ENCODE measurements at regions not wholly inside any gene's neighbourhood (a gene's known extent, or its start where the extent isn't known, plus 50 kb on each side); places are given as distances from the start of the nearest gene placed in this dataset.
A peak's percentile ranks its signal among the peaks of the same experiment; 100 is the strongest.
"Not testable (repeated sequence)": the region's sequence is repeated elsewhere in the genome, so short reads cannot be mapped to it uniquely, and the experiment has no call there.

DNA sequence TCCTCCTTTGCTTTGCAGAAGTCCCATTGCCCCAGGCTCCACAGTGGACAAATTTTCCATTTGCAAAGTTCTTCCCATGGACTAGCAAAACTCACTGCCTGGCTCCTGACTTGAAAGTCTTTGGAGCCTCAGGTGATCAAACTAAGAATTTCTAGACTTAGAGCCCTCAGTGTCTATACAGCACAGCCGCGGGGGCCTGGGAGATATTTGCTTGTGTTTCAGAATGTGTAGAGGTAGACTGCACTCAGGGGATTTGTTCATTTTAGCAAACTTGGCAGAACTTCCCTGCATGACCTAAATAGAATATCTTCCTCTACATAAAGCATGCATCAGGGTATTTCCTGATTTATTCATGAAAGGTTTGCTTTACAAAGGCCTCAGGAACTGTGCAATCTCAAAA, 384.2 kb upstream of the ZNF462 start:
- peaks cover 17% of the 10 kb centered on the region for H3K4me1 ChIP-seq (ENCODE audit: control insufficient read depth, insufficient read depth, low read length)
- no peaks in the 10 kb centered on the region for H3K27me3 ChIP-seq (ENCODE audit: control insufficient read depth, insufficient read depth, low read length)
- no CpG with 5 or more reads among the region's 2 CpGs for WGBS (ENCODE audit: insufficient coverage)
- no peaks in the 10 kb centered on the region for H3K9me3 ChIP-seq (replicated peaks; ENCODE audit: control insufficient read depth, low read depth, low read length)
- no peak overlapping the region for H3K4me3 ChIP-seq (ENCODE audit: low read length)
- H3K27ac ChIP-seq (ENCODE audit: low read length): no peak overlapping the region
- DNase-seq: peak; percentile 75
- no peaks in the 10 kb centered on the region for H3K36me3 ChIP-seq (ENCODE audit: control insufficient read depth, insufficient read depth, low read length)

DNA sequence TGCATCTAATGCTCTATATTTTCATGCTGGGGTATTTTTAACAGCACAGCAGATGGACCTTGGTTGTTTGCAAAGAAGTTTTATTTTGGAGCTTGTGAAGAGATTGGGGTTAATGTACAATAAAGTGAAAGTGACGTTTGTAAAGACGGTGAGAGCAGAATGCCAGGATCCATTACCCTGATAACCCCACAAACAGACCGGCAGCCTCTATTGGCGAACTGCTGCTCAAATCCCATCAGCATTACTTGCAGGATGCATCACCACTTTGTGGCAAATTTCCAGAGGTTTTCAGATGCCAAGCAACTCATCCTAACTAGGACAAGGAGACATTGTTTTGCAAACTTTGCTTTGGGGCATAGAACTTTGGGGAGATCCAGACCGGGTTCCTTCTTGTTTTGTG, 383.3 kb upstream of the ZNF462 start:
- 84% methylated on average over 2 of the region's 5 CpGs for WGBS (ENCODE audit: insufficient coverage)
- Histone ChIP-seq H3K27ac (ENCODE audit: low read length) (no peak overlapping the region), H3K36me3 (ENCODE audit: control insufficient read depth, insufficient read depth, low read length) (no peaks in the 10 kb centered on the region), H3K4me1 (ENCODE audit: control insufficient read depth, insufficient read depth, low read length) (peaks cover 17% of the 10 kb centered on the region), H3K27me3 (ENCODE audit: control insufficient read depth, insufficient read depth, low read length) (no peaks in the 10 kb centered on the region), H3K9me3 (replicated peaks; ENCODE audit: control insufficient read depth, low read depth, low read length) (no peaks in the 10 kb centered on the region), H3K4me3 (ENCODE audit: low read length) (no peak overlapping the region)
- DNase-seq: peak; percentile 25

DNA sequence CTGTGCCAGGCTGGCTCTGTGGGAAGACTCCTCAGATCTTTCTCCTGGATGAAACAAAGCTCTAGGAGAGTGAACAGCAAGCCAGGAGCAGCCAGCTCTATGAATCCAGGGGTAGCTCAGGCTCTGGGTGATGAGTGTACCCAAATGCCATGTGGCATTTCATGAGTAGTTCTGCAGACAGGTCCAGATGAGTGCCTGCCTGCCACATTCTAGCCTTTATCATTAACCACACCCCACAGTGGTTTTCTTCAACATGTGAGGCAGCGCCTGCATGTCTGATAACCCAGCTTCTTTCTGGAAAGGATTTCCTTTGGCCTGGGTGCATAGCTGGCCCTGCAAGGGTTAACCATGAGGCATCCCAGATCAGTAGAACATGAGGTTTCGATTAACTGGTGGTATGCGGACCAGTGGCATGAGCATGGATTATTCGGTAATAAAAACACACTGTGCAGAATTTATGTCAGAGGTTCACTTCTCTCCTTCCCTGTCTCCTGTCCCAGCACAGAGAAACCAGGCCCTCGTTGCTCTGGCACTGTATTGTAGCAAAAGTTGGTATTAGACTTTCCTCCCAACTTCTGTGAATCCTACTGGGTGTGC, 381.9 kb upstream of the ZNF462 start:
- no peaks in the 10 kb centered on the region for H3K27me3 ChIP-seq (ENCODE audit: control insufficient read depth, insufficient read depth, low read length)
- peaks cover 17% of the 10 kb centered on the region for H3K4me1 ChIP-seq (ENCODE audit: control insufficient read depth, insufficient read depth, low read length)
- DNase-seq: no peak
- H3K27ac ChIP-seq (ENCODE audit: low read length): no peak overlapping the region
- H3K36me3 ChIP-seq (ENCODE audit: control insufficient read depth, insufficient read depth, low read length): no peaks in the 10 kb centered on the region
- 100% methylated on average over 1 of the region's 5 CpGs for WGBS (ENCODE audit: insufficient coverage)
- no peak overlapping the region for H3K4me3 ChIP-seq (ENCODE audit: low read length)
- no peaks in the 10 kb centered on the region for H3K9me3 ChIP-seq (replicated peaks; ENCODE audit: control insufficient read depth, low read depth, low read length)

DNA sequence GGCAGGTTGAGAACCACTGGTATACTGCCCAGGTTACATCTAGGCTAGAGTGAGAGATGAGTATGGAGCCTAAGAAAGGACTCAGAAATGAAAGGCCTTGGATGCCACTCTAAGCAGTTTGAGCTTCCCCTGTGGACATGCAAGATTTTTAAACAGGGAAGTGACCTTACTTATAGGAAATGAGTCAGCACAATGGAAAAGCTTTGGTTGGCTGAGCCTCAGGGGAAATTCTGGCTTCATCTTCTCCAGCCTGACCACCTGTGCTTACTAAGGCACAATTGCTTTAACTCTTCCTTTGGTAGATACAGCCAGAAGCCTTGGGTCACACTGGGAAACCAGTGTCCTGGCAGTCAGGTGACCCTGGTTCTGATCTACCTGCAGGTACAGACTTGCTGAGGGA, 380.2 kb upstream of the ZNF462 start:
- H3K27ac ChIP-seq (ENCODE audit: low read length): no peak overlapping the region
- H3K27me3 ChIP-seq (ENCODE audit: control insufficient read depth, insufficient read depth, low read length): no peaks in the 10 kb centered on the region
- H3K9me3 ChIP-seq (replicated peaks; ENCODE audit: control insufficient read depth, low read depth, low read length): no peaks in the 10 kb centered on the region
- peaks cover 17% of the 10 kb centered on the region for H3K4me1 ChIP-seq (ENCODE audit: control insufficient read depth, insufficient read depth, low read length)
- H3K4me3 ChIP-seq (ENCODE audit: low read length): no peak overlapping the region
- H3K36me3 ChIP-seq (ENCODE audit: control insufficient read depth, insufficient read depth, low read length): no peaks in the 10 kb centered on the region
- peak; percentile 74 for DNase-seq

DNA sequence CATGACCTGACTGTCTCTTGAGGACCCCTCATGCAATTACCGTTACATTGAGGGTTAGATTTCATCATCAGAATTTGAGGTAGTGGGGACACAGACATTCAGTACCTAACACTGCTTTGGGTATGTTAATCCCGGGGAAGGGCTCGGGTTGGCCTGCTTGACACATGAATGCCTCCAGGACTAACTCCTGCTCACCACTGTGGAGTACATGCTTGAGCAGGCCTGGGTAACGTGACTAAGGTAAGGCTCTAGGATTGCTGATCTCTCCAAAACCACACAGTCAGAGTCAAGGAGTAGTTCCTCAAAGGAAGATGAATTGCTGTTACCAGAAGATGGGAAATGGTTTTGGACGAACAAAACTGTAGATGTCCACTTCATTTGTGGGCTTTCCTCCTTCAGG, 376.3 kb upstream of the ZNF462 start:
- no peak for DNase-seq
- H3K27ac ChIP-seq (ENCODE audit: low read length): no peak overlapping the region
- H3K27me3 ChIP-seq (ENCODE audit: control insufficient read depth, insufficient read depth, low read length): no peaks in the 10 kb centered on the region
- WGBS (ENCODE audit: insufficient coverage): 83% methylated on average over 2 of the region's 5 CpGs
- H3K36me3 ChIP-seq (ENCODE audit: control insufficient read depth, insufficient read depth, low read length): no peaks in the 10 kb centered on the region
- no peak overlapping the region for H3K4me3 ChIP-seq (ENCODE audit: low read length)
- H3K9me3 ChIP-seq (replicated peaks; ENCODE audit: control insufficient read depth, low read depth, low read length): no peaks in the 10 kb centered on the region
- peaks cover 4% of the 10 kb centered on the region for H3K4me1 ChIP-seq (ENCODE audit: control insufficient read depth, insufficient read depth, low read length)

DNA sequence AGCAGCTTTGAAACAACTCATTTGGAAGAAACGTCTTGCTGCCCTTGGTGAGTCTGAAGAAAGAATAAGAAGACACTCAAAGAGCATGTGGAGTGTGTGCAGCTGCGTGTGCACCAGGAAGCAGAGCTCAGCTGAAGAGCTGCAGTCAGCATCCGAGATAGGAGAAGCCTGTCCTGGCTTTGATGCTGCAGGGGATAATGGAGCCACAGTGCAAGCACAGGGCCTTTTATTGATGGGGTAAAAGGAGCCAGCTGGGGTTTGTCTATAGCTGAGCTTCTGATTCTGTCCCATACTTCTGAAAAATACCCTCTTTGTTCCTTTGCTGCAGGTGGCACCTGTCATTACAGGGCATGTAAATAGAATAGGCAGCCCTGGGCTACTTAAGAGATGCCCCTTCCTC, 375.7 kb upstream of the ZNF462 start:
- 42% methylated on average over 3 of the region's 3 CpGs for WGBS (ENCODE audit: insufficient coverage)
- Histone ChIP-seq H3K4me3 (ENCODE audit: low read length) (no peak overlapping the region), H3K27me3 (ENCODE audit: control insufficient read depth, insufficient read depth, low read length) (no peaks in the 10 kb centered on the region), H3K9me3 (replicated peaks; ENCODE audit: control insufficient read depth, low read depth, low read length) (no peaks in the 10 kb centered on the region), H3K4me1 (ENCODE audit: control insufficient read depth, insufficient read depth, low read length) (peaks cover 4% of the 10 kb centered on the region), H3K27ac (ENCODE audit: low read length) (no peak overlapping the region), H3K36me3 (ENCODE audit: control insufficient read depth, insufficient read depth, low read length) (no peaks in the 10 kb centered on the region)
- no peak for DNase-seq

DNA sequence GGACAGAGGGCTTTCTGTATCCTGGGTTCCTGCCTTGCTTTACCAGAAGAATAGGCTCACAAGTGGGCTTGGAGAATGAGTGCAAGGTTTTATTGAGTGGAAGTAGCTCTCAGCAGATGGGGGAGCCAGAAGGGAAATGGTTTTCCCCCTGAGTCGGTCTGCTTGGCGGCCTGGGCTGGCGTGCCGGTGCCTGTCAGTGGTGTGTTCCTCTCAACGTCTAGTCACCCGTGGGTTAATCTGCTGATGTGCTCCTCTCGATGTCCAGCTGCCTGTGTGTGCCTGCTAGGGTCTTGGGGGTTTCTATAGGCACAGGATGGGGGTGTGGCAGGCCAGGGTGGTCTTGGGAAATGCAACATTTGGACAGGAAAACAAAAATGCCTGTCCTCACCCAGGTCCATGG, 370.8 kb upstream of the ZNF462 start:
- H3K36me3 ChIP-seq (ENCODE audit: control insufficient read depth, insufficient read depth, low read length); H3K9me3 ChIP-seq (replicated peaks; ENCODE audit: control insufficient read depth, low read depth, low read length); DNase-seq; H3K27me3 ChIP-seq (ENCODE audit: control insufficient read depth, insufficient read depth, low read length); H3K4me3 ChIP-seq (ENCODE audit: low read length); H3K4me1 ChIP-seq (ENCODE audit: control insufficient read depth, insufficient read depth, low read length); H3K27ac ChIP-seq (ENCODE audit: low read length): not testable (repeated sequence)
- WGBS (ENCODE audit: insufficient coverage): 73% methylated on average over 7 of the region's 7 CpGs

DNA sequence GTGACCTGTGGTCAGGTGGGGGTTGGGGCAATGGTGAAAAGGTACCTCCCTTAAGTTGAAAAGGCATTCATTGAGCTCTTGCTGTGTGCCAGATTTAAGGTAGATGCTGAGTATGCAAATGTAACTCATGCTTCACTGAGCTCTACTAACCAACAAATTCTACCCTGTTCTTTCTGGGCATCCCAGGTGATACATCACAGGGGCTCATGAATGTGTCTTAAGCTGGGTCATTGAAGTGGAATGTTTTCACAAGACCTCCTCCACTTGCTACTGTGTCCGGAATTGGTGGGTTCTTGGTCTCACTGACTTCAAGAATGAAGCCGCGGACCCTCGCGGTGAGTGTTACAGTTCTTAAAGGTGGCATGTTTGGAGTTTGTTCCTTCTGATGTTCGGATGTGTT, 362.8 kb upstream of the ZNF462 start:
- no peak for DNase-seq
- Histone ChIP-seq H3K9me3 (replicated peaks; ENCODE audit: control insufficient read depth, low read depth, low read length) (no peaks in the 10 kb centered on the region), H3K4me1 (ENCODE audit: control insufficient read depth, insufficient read depth, low read length) (no peaks in the 10 kb centered on the region), H3K4me3 (ENCODE audit: low read length) (no peak overlapping the region), H3K27ac (ENCODE audit: low read length) (no peak overlapping the region), H3K36me3 (ENCODE audit: control insufficient read depth, insufficient read depth, low read length) (no peaks in the 10 kb centered on the region), H3K27me3 (ENCODE audit: control insufficient read depth, insufficient read depth, low read length) (no peaks in the 10 kb centered on the region)
- 100% methylated on average over 5 of the region's 6 CpGs for WGBS (ENCODE audit: insufficient coverage)

DNA sequence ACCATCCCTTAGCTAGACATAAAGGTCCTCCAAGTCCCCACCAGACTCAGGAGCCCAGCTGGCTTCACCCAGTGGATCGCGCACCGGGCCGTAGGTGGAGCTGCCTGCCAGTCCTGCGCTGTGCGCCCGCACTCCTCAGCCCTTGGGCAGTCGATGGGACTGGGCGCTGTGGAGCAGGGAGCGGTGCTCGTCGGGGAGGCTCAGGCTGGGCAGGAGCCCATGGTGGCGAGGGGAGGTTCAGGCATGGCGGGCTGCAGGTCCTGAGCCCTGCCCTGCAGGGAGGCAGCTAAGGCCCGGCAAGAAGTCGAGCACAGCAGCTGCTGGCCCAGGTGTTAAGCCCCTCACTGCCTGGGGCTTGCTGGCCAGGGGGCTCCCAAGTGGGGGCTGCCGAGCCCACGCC, 361.8 kb upstream of the ZNF462 start:
- not testable (repeated sequence) for H3K36me3 ChIP-seq (ENCODE audit: control insufficient read depth, insufficient read depth, low read length); H3K27ac ChIP-seq (ENCODE audit: low read length); H3K9me3 ChIP-seq (replicated peaks; ENCODE audit: control insufficient read depth, low read depth, low read length); H3K27me3 ChIP-seq (ENCODE audit: control insufficient read depth, insufficient read depth, low read length); DNase-seq; H3K4me3 ChIP-seq (ENCODE audit: low read length); H3K4me1 ChIP-seq (ENCODE audit: control insufficient read depth, insufficient read depth, low read length)
- 95% methylated on average over 17 of the region's 18 CpGs for WGBS (ENCODE audit: insufficient coverage)

DNA sequence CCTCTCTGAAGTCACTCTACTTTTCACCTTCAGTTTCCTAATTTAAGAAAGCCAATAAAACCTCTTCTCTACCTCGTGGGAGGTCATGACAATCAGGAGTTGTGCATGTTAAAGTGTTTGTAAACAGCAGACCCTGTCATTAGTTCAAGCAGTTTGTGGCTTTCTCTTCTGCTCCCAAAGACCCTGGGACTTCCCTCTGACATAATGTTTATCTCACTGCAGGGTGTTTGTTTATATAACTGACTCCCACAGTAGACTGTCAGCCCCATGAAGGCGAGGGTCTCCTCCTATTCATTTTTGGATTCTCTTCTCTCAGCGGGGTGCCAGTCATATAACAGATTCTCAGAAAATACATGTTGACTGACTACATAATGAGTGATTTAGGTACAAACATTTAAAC, 360.0 kb upstream of the ZNF462 start:
- no CpG with 5 or more reads among the region's 3 CpGs for WGBS (ENCODE audit: insufficient coverage)
- no peaks in the 10 kb centered on the region for H3K27me3 ChIP-seq (ENCODE audit: control insufficient read depth, insufficient read depth, low read length)
- DNase-seq: no peak
- H3K36me3 ChIP-seq (ENCODE audit: control insufficient read depth, insufficient read depth, low read length): no peaks in the 10 kb centered on the region
- H3K27ac ChIP-seq (ENCODE audit: low read length): no peak overlapping the region
- no peaks in the 10 kb centered on the region for H3K9me3 ChIP-seq (replicated peaks; ENCODE audit: control insufficient read depth, low read depth, low read length)
- no peaks in the 10 kb centered on the region for H3K4me1 ChIP-seq (ENCODE audit: control insufficient read depth, insufficient read depth, low read length)
- no peak overlapping the region for H3K4me3 ChIP-seq (ENCODE audit: low read length)

DNA sequence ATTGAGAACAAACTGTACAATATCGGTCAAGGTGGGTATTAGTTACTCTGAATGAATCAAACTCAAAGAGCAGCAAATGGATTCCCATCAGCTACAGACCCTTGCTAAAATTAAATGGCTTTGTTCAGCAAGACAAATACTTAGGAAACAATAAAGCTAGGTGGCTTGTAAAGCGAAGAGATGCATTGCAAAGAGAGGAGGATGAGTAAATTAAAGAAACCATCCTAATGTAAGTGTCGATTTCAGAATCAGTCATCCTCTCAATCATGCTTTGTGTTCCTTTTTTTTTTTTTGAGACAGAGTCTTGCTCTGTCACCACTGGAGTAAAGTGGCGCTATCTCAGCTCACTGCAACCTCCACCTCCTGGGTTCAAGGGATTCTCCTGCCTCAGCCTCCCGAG, 359.2 kb upstream of the ZNF462 start:
- Histone ChIP-seq H3K27me3 (ENCODE audit: control insufficient read depth, insufficient read depth, low read length) (no peaks in the 10 kb centered on the region), H3K4me1 (ENCODE audit: control insufficient read depth, insufficient read depth, low read length) (no peaks in the 10 kb centered on the region), H3K9me3 (replicated peaks; ENCODE audit: control insufficient read depth, low read depth, low read length) (no peaks in the 10 kb centered on the region), H3K4me3 (ENCODE audit: low read length) (no peak overlapping the region), H3K36me3 (ENCODE audit: control insufficient read depth, insufficient read depth, low read length) (no peaks in the 10 kb centered on the region), H3K27ac (ENCODE audit: low read length) (no peak overlapping the region)
- DNase-seq: no peak
- WGBS (ENCODE audit: insufficient coverage): no CpG with 5 or more reads among the region's 5 CpGs

All from muscle of leg (tissue), 3 donors.